HEK293 (cell line): ENCODE measurements at regions not wholly inside any gene's neighbourhood (a gene's known extent, or its start where the extent isn't known, plus 50 kb on each side); places are given as distances from the start of the nearest gene placed in this dataset.

Source experiments
- MZF1 ChIP-seq: fragments of 450-650 bp; formaldehyde crosslinking; IDR thresholded peaks from 2 replicates; pipeline ENCODE4 v1.5.1; 2017; ENCODE audit warnings: missing biosample characterization, missing genetic modification characterization, borderline replicate concordance
- YY1 ChIP-seq: fragments of 450-650 bp; formaldehyde crosslinking; IDR thresholded peaks from 2 replicates; pipeline ENCODE4 v1.5.1; 2018; ENCODE audit warnings: missing biosample characterization, missing genetic modification characterization
- ZNF121 ChIP-seq: fragments of 450-650 bp; formaldehyde crosslinking; IDR thresholded peaks from 2 replicates; pipeline ENCODE4 v1.5.1; 2016; ENCODE audit warnings: missing biosample characterization, missing genetic modification characterization
- ZSCAN16 ChIP-seq: fragments of 450-650 bp; formaldehyde crosslinking; IDR thresholded peaks from 2 replicates; pipeline ENCODE4 v1.5.1; 2016; ENCODE audit warnings: missing biosample characterization, missing genetic modification characterization
- TF ChIP-seq, protein P1 (sequence below): fragments of 450-650 bp; formaldehyde crosslinking; IDR thresholded peaks from 2 replicates; pipeline ENCODE4 v1.5.1; 2016; ENCODE audit warnings: missing biosample characterization, missing genetic modification characterization
- TF ChIP-seq, protein P2 (sequence below): fragments of 450-650 bp; formaldehyde crosslinking; IDR thresholded peaks from 2 replicates; pipeline ENCODE4 v1.5.1; 2016; ENCODE audit warnings: missing biosample characterization, missing genetic modification characterization
- TF ChIP-seq, protein P3 (sequence below): fragments of 450-650 bp; formaldehyde crosslinking; IDR thresholded peaks from 2 replicates; pipeline ENCODE4 v1.5.1; 2016; ENCODE audit warnings: missing biosample characterization, missing genetic modification characterization

DNA sequence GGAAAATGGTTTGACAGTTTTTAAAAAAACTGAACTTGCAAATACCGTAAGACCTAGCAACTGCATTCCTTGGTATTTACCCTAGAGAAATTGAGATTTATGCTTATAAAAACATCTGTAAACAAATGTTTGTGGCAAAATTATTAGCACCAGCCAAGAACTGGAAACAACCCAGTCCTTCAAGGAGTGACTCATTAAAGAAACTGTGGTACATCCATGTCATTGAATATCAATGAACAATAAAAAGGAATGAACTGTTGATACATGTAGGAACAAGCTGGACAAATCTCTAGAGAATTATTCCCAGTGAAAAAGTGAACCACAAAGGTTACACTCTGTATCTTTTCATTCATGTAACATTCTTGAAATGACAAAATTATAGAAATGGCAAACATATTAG is 240.2 kb upstream of the ADAMTS3 start:
- no peak for TF ChIP-seq ZSCAN16 (tag by site-specific recombination)
- TF ChIP-seq, protein P1, sequence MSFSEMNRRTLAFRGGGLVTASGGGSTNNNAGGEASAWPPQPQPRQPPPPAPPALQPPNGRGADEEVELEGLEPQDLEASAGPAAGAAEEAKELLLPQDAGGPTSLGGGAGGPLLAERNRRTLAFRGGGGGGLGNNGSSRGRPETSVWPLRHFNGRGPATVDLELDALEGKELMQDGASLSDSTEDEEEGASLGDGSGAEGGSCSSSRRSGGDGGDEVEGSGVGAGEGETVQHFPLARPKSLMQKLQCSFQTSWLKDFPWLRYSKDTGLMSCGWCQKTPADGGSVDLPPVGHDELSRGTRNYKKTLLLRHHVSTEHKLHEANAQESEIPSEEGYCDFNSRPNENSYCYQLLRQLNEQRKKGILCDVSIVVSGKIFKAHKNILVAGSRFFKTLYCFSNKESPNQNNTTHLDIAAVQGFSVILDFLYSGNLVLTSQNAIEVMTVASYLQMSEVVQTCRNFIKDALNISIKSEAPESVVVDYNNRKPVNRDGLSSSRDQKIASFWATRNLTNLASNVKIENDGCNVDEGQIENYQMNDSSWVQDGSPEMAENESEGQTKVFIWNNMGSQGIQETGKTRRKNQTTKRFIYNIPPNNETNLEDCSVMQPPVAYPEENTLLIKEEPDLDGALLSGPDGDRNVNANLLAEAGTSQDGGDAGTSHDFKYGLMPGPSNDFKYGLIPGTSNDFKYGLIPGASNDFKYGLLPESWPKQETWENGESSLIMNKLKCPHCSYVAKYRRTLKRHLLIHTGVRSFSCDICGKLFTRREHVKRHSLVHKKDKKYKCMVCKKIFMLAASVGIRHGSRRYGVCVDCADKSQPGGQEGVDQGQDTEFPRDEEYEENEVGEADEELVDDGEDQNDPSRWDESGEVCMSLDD: no peak
- TF ChIP-seq YY1: no peak
- TF ChIP-seq, protein P2, sequence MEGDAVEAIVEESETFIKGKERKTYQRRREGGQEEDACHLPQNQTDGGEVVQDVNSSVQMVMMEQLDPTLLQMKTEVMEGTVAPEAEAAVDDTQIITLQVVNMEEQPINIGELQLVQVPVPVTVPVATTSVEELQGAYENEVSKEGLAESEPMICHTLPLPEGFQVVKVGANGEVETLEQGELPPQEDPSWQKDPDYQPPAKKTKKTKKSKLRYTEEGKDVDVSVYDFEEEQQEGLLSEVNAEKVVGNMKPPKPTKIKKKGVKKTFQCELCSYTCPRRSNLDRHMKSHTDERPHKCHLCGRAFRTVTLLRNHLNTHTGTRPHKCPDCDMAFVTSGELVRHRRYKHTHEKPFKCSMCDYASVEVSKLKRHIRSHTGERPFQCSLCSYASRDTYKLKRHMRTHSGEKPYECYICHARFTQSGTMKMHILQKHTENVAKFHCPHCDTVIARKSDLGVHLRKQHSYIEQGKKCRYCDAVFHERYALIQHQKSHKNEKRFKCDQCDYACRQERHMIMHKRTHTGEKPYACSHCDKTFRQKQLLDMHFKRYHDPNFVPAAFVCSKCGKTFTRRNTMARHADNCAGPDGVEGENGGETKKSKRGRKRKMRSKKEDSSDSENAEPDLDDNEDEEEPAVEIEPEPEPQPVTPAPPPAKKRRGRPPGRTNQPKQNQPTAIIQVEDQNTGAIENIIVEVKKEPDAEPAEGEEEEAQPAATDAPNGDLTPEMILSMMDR (tag by site-specific recombination): no peak
- no peak for TF ChIP-seq MZF1
- TF ChIP-seq ZNF121: no peak
- TF ChIP-seq, protein P3, sequence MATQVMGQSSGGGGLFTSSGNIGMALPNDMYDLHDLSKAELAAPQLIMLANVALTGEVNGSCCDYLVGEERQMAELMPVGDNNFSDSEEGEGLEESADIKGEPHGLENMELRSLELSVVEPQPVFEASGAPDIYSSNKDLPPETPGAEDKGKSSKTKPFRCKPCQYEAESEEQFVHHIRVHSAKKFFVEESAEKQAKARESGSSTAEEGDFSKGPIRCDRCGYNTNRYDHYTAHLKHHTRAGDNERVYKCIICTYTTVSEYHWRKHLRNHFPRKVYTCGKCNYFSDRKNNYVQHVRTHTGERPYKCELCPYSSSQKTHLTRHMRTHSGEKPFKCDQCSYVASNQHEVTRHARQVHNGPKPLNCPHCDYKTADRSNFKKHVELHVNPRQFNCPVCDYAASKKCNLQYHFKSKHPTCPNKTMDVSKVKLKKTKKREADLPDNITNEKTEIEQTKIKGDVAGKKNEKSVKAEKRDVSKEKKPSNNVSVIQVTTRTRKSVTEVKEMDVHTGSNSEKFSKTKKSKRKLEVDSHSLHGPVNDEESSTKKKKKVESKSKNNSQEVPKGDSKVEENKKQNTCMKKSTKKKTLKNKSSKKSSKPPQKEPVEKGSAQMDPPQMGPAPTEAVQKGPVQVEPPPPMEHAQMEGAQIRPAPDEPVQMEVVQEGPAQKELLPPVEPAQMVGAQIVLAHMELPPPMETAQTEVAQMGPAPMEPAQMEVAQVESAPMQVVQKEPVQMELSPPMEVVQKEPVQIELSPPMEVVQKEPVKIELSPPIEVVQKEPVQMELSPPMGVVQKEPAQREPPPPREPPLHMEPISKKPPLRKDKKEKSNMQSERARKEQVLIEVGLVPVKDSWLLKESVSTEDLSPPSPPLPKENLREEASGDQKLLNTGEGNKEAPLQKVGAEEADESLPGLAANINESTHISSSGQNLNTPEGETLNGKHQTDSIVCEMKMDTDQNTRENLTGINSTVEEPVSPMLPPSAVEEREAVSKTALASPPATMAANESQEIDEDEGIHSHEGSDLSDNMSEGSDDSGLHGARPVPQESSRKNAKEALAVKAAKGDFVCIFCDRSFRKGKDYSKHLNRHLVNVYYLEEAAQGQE (tag by site-specific recombination): no peak
